Neural progenitor cell (in vitro differentiated cells): ENCODE measurements at regions not wholly inside any gene's neighbourhood (a gene's known extent, or its start where the extent isn't known, plus 50 kb on each side); places are given as distances from the start of the nearest gene placed in this dataset.

Experiments used
- CTCF ChIP-seq: fragments of 200-600 bp; sonication (generic); IDR thresholded peaks from 2 replicates; pipeline ENCODE4 v1.5.1; 2017; ENCODE audit warnings: antibody characterized with exemption, mild to moderate bottlenecking
- EZH2phosphoT487 ChIP-seq: fragments of 200-600 bp; sonication (generic); IDR thresholded peaks from 2 replicates; pipeline ENCODE4 v1.6.1; 2017; ENCODE audit warnings: antibody characterized with exemption

- no peak for TF ChIP-seq CTCF
- no peak for TF ChIP-seq EZH2phosphoT487
These were observed 158.7 kb downstream of the ARRDC3 start for GRCh38 chr5:91224456-91224855.
